HG02885 (cell line): ENCODE measurements at regions not wholly inside any gene's neighbourhood (a gene's known extent, or its start where the extent isn't known, plus 50 kb on each side); places are given as distances from the start of the nearest gene placed in this dataset.

ENCODE experiments used
- ATAC-seq: cut with Tn5 transposase; IDR thresholded peaks from one replicate; pipeline ENCODE4 v1.9.1; 2021; ENCODE audit warnings: mild to moderate bottlenecking; ENCODE audit not compliant: unreplicated experiment, poor library complexity

DNA sequence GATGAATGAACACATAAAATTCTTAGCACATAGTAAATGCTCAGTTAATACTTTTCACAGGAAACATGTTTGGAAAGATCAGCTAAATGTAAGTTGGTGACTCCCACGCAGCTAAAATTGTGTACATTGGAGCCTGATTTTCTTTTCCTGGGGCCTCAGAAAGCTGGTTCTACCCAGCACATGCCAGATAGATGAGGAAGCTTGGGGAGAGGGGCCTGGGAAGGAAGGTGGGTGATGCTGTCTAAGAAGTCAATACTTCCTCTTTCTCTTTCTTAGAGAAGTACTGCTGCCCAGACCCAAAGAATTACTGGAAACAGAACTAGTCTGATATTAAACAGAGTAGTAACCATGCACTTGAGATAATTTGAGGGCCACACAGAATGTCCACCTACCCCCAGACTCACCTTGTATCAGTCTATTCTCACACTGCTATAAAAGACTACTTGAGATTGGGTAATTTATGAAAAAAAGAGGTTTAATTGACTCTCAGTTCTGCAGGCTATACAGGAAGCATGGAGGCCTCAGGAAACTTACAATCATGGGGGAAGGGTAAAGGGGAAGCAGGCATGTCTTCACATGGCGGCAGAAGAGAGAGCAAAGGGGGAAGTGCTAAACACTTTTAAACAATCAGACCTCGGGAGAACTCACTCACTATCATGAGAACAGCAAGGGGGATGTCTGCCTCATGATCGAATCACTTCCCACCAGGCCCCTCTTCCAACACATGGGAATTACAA lies 123.3 kb upstream of the MED13L start:
- no peak for ATAC-seq

DNA sequence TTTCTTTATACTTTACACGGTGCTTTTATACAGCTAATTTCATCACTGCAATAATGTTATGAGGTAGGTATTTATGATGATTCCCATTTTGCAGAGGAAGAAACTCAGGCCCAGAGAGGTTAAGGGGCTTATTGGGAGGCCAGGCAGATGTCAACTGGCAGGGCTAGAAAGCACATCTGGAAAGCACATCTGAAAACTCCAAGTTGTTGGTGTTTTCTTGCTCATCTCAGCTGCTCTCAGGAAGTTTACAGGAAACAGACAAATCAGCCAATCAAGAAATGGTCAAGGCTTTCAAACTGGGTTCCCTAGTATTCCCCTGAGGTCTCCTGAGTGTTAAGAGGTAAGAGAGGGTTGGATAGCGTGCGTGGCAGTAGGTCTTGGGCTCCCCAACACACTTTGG lies 124.1 kb upstream of the MED13L start:
- no peak for ATAC-seq

DNA sequence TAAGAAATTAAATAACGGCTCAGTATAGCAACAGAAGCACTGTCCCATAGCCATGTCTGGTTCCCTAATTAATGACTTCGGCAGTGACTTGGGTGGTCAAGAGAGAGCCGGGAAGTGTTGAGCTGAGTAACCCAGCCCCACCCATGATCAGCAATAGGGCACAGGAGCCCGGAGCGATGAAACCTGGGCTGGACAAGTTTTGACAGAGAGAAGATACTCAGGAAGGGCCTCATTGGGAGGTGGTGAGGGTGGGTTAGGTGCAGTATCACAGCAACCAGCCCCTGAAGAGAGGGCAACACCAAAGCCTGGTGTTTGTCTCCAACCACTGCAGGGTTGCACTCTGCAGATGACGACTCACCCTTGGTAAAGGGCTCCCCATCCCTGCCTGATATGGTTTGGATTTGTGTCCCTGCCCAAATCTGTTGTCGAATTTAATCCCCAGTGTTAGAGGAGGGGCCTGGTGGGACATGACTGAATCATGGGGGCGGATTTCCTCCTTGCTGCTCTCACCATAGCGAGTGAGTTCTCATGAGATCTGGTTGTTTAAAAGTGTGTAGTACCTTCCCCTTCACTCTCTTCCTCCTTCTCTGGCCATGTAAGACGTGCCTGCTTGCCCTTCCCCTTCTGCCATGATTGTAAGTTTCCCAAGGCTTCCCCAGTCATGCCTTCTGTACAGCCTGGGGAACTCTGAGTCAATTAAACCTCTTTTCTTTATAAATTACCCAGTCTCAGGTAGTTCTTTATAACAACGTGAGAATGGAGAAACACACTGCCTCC lies 124.9 kb upstream of the MED13L start:
- no peak for ATAC-seq

DNA sequence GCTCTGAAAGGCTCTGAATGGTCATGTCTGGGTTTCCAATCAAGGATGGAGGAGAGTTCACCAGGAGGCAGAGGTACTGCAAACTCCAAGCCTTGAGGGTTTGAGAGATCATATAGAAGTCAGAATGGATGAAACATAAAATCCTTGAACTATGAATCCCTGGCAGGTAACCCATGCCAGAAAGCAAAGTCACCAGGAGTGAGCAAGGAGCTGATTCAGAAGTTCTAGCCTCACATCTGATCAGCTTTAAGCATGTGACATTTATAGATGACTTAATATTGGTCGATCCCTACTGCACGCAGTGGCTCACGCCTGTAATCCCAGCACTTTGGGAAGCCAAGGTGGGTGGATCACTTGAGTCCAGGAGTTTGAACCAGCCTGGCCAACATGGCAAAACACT lies 126.1 kb upstream of the MED13L start:
- ATAC-seq, result no peak

DNA sequence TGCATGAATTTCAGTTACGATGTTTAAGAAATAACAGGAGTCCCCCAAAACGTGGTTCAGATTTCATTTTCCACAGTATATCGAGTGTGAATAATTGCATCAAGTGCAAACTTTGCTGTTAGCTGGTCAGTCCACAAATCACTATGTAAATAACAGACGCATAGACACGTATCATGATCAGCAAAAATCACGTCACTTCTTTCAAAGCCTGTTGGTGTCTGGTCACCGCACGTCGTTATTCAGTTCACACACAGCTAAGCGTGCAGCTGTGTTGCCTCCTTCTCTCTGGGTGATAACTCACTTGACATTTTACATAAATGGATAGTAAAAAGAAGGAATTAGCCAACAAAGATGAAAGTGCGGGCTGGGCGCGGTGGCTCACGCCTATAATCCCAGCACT lies 126.8 kb upstream of the MED13L start:
- no peak for ATAC-seq

DNA sequence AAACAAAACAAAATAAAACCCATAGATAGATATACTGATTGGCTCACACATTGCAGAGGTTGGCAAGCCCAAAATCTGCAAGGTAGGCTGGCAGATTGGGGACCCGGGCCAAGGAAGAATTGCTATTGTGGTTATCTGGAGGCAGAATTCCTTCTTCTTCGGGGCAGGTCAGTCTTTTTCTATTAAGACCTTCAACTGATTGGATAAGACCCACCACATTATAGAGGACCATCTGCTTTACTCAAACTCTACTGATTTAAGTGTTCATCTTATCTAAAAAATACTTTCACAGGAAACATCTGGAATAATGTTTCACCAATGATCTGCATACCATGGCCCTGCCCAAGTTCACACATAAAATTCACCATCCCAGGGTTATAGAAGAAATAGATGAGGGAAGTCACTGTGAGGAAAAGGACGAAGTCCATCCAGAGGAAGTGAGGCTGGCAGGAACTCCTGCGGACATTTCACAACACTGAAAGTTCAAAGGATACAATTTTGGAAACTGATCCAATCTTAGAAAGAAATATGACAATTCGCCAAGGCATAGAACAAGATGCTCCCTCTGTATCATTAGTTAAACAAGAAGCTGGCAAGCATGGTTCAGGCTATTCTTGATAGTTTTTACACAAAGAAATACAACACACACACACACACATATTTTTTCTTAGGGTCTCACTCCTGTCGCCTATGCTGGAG lies 127.6 kb upstream of the MED13L start:
- ATAC-seq, result no peak

DNA sequence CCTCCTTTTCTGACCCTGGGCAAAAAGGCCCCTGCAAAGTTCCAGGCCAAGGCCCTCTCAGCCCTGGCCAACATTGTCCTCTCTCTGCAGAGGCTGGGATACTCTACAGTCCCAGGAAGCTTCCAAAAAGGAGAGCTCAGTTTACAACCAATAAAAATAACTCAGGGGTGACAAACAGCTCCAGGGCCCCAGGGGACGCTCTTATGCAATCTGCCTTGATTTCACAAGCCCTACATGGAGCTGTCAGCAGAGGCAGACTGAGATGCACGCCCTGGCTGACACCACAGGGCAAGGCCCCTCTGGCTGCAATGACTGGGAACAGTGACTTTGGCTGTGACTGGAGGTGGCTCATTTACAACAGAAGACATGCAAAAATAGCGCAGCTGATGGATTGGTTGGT lies 129.0 kb upstream of the MED13L start:
- no peak for ATAC-seq

DNA sequence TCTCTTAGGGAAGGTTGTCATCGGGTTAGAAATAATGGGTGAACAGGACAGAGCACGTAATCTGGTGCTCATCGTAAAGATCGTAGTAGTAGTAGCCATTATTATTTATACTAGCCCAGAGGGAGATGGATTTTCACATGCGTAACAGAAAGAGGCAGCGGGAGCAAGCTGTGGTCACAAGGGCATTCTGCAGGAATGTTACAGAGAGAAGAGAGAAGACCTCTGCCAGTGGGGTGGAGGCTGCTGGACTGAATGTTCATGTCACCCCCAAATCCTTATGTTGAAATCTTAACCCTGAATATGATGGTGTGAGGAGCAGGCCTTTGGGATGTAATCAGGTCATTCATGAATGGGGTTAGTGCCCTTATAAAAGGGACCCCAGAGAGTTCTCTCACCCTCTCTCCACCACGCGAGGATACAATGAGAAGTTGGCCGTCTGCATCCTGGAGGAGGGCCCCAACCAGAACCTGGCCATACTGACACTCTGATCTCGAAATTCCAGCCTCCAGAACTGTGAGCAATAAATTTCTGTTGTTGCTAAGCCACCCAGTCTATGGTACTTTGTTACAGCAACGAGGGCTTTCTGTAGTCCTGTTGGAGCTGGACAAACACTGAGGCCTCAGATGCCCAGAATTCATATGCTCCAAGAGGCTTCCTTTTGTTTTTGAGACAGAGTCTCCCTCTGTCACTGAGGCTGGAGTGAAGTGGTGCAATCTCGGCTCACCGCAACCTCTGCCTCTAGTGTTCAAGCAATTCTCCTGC lies 131.2 kb upstream of the MED13L start:
- no peak for ATAC-seq

DNA sequence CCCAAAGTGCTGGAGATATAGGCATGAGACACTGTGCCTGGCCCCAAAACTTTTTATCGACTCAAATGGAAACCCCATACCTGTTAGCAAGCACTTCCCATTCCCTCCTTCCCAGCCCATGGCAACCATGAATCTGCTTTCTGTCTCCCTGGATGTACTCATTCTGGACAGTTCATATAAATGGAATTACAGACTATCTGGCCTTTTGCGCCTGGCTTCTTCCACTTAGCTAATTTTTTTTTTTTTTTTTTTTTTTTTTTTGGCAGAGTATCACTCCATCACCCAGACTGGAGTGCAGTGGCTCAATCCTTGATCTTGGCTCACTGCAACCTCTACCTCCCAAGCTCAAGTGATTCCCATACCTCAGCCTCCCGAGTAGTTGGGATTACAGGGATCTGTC lies 134.5 kb upstream of the MED13L start:
- no peak for ATAC-seq

DNA sequence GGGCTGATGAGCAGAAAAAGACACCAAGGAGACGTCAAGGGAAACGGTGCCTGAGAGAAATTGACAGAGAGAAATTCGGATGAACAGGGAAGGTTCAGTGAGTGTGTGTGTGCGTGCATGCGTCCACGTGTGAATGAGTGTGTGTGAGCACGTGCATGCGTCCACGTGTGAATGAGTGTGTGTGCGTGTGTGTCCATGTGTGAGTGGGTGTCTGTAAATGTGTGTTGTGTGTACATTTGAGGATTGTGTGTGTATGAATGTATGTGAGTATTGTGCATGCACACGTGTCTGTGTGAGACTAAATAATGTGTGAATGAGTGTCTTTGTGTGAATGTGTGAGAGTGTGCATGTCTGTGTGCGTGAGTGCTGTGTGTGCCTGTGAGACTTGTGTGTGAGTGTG lies 137.4 kb upstream of the MED13L start:
- no peak for ATAC-seq

DNA sequence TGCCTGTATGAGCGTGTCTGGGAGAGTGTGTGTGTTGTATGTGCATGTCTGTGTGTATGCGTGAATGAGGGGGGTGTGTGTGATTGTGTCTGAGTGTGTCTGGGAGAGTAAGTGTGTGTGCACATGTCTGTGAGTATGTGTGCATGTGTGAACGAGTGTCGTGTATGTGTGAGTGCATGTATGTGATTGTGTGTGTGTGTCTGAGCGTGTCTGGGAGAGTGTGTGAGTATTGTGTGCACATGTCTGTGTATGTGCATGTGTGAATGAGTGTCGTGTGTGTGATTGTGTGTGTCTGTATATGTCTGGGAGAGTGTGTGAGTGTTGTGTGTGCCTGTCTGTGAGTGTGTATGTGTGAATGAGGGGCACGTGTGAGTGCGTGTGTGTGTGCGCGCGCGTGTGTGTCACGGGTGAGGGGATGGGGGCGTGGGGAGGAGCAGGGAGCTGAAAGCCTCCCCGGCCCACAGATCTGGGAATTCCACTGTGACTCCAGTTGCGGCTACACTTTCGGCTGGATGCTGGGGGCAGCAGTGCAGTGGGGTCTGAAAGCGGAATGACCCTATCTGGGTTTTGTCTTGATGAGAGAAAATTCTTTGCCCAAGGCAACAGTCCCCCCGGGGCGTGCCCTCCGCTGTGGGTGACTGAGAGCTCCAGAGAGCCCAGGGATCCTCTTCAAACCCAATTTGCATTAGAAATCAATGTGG lies 138.1 kb upstream of the MED13L start:
- ATAC-seq, result no peak

DNA sequence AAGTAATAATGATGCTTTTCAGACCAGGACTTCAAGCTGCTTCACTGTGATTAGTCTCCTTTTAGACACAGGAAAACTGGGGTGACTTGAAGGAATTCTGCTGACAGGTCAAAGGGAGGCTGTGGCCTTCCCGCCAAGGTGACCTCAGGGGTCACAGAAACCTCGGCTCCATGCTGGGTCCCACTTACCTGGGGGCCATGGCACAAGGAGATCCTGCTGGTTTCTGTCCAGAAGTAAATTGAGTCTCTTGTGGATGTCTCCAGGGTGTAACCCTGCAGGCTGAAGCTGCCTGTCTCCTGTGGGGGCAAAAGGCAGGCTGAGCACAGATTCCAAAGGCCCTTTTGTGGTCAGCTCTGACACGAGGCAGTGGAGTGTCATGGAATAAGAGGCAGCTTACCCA lies 138.7 kb upstream of the MED13L start:
- no peak for ATAC-seq

DNA sequence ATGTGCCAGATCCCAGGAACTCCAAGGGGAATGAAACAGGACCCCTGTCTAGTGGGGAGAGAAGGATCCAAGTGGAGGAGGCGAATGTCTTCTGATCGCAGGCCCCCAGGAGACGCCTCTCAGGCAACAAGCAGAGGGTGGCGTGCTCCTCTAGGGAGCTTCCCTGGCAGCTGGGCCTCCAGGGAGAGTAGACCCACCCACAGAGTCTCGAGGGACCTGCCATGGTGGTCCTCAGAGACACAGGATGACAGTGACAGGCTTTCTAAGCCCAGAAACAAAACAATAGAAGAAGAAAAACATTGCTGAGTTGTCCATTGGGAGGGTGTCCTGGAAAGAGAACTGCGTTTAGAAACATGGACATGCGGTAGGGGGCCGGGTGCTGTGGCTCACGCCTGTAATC lies 140.6 kb upstream of the MAP1LC3B2 start:
- ATAC-seq, result no peak

DNA sequence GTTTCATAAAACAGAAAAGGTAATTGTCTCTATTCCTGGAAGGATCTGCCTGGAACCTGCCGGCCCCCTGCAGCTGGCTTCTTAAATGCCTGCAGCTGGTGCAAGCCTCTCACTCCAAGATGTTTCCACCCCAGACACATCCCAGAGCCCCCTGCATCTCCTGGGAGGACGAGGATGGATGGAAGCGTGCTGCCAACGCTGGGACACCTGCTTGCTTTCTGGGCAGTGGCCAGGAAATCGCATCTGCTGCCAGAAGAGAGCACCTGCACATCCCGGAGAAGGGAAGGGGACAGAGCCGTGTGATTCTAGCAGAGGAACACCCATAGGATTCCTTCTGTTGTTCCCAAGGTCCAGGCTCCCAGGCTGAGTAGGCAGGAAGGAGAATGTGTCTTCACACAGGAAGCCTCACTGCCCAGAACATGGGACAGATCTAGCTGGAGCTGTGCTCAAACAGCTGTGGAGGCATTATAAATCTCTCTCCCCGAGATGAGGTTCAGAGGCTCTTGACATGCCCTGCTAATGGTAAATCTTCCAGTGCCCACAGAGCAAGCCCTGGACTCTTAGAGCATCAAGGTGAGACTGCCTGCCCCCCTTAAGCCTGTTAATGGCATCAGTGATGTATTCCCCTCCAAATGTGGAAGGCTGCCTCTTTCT lies 138.8 kb upstream of the MAP1LC3B2 start:
- no peak for ATAC-seq

DNA sequence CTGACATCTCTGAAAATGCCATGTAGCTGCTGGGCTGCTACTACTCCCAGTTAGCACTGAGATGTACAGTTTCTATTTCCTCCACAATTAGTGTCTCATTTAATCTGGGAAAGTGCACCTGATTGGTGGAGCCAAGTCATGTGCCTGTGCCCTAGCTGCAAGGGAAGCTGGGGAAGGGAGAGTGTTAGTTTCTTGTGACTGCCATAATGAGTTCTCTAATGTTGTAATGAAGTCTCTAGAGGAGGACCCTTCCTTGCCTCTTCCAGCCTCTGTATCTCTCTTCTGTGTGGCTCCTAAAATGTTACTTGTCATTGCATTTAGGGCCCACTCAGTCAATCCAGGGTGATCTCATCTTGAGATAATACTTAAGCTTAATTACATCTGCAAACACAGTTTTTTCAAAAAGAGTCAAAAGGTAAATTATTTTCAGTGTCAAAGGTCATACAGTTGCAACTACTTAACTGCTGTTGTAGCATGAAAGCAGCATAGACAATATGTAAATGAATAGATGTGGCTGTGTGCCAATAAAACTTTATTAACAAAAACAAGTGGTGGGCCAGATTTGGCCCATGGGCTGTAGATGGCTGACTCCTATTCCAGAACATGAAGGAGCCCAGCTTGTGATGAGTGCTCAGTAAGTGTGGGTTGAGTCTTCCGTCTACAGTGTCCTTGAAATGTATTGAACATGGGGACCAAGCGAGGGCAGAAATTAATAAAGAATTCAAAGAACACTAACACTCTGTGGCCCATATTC lies 137.2 kb upstream of the MAP1LC3B2 start:
- no peak for ATAC-seq

DNA sequence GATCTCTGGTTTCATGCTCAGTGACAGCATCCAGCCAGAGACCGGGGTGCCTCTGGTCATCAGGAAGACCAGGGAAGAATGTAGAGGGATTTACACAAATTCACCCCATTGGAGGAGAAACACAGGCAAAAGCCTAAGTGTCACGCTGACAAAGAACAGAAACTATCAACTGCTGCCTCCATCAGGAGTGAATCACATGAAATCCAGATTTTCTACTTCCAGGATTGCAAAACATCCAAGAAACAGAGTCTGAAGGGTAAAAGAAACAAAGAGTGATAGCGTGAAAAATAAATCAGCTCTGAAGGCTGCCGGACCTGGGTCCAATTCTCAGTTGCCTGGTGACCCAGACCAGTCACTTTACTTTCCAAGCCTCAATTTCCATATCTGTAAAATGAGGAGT lies 136.1 kb upstream of the MAP1LC3B2 start:
- no peak for ATAC-seq

DNA sequence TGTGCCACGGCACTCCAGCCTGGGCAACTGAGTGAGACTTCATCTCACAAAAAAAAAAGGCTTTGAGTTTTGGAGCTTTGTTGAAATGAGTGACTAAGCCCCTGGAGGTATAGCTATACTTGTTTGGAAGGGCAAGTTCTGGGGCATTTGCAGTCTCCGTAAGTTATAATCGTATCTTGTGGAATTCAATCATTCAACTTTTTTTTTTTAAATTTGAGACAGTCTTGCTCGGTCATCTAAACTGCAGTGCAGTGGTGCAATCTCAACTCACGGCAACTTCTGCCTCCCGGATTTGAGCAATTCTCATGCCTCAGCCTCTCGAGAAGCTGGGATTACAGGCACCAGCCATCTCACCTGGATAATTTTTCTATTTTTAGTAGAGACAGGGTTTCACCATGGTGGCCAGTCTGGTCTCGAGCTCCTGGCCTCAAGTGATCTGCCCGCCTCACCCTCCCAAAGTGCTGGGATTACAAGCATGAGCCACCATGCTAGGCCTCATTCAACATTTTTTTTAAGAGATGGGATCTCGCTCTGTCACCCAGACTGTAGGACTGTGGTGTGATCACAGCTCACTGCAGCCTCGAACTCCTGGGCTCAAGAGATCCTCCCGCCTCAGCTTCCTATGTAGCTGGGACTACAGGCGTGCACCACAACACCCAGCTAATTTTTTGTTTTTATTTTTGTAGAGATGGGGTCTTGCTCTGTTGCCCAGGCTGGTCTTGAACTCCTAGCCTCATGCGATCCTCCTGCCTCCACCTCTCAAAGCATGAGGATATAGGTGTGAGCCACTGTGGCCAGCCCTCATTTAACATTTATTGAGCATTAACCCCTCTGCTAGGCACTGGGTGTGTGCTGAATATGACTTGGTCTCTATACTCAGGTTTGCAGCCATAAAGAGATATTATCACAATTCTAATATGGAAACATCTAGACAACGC lies 133.7 kb upstream of the MAP1LC3B2 start:
- no peak for ATAC-seq
